SU-DHL-6 (cell line): ENCODE measurements at regions not wholly inside any gene's neighbourhood (a gene's known extent, or its start where the extent isn't known, plus 50 kb on each side); places are given as distances from the start of the nearest gene placed in this dataset.

Experiments
- EZH2phosphoT487 ChIP-seq: fragments of 200-600 bp; sonication (generic), shearing (Covaris generic); conservative IDR thresholded peaks from 2 replicates; pipeline ENCODE4 v1.6.1; 2018; ENCODE audit warnings: mild to moderate bottlenecking, antibody characterized with exemption, low read length, moderate library complexity, mixed read lengths
- TF ChIP-seq, protein P1 (sequence below): fragments of 200-600 bp; sonication (generic); IDR thresholded peaks from one replicate; pipeline ENCODE4 v1.5.1; 2017; ENCODE audit warnings: antibody characterized with exemption, mild to moderate bottlenecking, low read length, moderate library complexity; ENCODE audit not compliant: insufficient read depth, poor library complexity, severe bottlenecking

DNA sequence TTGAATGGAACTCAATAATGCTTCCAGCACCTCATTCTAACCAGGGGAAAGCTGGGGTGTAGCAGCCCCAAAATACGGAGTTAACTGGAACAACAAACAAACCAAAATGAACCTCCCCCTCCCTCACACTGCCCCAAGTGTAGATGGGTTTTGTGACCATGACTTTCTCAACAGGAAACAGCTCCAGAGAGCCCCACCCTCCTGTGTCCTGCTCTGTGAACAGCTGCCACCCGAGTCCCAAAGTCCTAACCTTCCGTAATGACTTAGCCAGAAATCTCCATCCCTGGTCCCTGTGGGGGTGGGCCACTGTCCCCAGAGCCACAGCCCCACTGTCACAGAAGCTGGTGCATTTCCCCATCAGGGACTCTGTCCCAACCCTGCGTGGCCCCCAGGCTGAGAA, 155.4 kb downstream of the CRYBB2 start:
- TF ChIP-seq, protein P1, sequence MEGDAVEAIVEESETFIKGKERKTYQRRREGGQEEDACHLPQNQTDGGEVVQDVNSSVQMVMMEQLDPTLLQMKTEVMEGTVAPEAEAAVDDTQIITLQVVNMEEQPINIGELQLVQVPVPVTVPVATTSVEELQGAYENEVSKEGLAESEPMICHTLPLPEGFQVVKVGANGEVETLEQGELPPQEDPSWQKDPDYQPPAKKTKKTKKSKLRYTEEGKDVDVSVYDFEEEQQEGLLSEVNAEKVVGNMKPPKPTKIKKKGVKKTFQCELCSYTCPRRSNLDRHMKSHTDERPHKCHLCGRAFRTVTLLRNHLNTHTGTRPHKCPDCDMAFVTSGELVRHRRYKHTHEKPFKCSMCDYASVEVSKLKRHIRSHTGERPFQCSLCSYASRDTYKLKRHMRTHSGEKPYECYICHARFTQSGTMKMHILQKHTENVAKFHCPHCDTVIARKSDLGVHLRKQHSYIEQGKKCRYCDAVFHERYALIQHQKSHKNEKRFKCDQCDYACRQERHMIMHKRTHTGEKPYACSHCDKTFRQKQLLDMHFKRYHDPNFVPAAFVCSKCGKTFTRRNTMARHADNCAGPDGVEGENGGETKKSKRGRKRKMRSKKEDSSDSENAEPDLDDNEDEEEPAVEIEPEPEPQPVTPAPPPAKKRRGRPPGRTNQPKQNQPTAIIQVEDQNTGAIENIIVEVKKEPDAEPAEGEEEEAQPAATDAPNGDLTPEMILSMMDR = no peak
- no peak for TF ChIP-seq EZH2phosphoT487
